ENCODE measurements at regions not wholly inside any gene's neighbourhood (a gene's known extent, or its start where the extent isn't known, plus 50 kb on each side); places are given as distances from the start of the nearest gene placed in this dataset.

DNA sequence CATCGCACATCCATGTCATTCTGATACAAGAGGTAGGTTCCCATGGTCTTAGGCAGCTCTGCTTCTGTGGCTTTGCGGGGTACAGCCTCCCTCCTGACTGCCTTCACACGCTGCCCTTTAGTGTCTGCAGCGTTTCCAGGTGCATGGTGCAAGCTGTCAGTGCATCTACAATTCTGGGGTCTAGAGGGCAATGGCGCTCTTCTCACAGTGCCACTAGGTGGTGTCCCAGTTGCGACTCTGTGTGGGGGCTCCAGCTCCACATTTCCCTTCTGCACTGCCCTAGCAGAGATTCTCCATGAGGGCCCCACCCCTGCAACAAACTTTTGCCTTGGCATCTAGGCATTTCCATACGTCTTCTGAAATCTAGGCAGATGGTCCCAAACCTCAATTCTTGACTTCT is 138.2 kb upstream of the BRINP3 start:
- DNase-seq: no peak
- TF ChIP-seq, protein P1, sequence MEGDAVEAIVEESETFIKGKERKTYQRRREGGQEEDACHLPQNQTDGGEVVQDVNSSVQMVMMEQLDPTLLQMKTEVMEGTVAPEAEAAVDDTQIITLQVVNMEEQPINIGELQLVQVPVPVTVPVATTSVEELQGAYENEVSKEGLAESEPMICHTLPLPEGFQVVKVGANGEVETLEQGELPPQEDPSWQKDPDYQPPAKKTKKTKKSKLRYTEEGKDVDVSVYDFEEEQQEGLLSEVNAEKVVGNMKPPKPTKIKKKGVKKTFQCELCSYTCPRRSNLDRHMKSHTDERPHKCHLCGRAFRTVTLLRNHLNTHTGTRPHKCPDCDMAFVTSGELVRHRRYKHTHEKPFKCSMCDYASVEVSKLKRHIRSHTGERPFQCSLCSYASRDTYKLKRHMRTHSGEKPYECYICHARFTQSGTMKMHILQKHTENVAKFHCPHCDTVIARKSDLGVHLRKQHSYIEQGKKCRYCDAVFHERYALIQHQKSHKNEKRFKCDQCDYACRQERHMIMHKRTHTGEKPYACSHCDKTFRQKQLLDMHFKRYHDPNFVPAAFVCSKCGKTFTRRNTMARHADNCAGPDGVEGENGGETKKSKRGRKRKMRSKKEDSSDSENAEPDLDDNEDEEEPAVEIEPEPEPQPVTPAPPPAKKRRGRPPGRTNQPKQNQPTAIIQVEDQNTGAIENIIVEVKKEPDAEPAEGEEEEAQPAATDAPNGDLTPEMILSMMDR (IDR thresholded peaks at IDR 0.05): no peak
- TF ChIP-seq POLR2A (IDR thresholded peaks at IDR 0.05): no peak
- 62% methylated on average over 5 of the region's 7 CpGs for WGBS (ENCODE audit: insufficient coverage, low coverage, low lambda C conversion rate, missing lambda C conversion rate)
- no peaks in the 10 kb centered on the region for H3K9me3 ChIP-seq
- no peaks in the 10 kb centered on the region for H3K36me3 ChIP-seq
- ATAC-seq: no peak
- no peak overlapping the region for H3K27ac ChIP-seq
- no peaks in the 10 kb centered on the region for H3K27me3 ChIP-seq
- no peaks in the 10 kb centered on the region for H3K4me1 ChIP-seq
- intact Hi-C loops (cut with DNase I): no loop called here
- no peak overlapping the region for H3K4me3 ChIP-seq

DNA sequence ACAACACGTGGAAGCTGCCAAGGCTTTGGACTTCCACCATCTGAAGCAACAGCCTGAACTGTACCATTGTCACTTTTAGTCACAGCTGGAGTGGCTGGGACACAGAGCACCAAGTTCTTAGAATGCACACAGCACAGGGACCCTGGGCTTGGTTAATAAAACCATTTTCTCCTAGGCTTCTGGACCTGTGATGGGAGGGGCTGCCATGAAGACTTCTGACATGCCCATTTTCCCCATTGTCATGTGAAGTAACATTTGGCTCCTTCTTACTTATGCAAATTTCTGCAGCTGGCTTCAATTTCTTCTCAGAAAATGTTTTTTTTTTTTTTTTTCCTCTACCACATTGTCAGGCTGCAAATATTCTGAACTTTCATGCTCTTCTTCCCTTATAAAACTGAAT is 138.6 kb upstream of the BRINP3 start:
- intact Hi-C loops (cut with DNase I): no loop called here

DNA sequence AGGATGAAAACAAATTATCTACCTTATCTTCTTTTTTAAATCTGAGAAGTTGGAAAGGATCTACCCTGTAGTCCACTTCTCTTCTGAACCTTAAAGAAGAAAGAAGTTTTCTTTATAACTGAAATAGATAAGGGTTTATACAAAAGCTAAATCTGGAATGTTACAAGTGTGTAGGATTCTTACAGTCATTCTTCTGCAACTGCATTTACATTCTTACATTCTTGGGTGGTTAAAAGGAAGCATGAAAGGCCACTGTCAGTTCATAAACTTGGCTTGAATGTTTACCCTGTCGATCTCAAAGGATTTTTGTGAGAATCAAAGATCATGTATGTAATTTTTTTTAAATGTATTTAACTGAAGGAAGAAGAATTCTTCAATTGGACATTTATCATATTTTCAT is 142.1 kb upstream of the BRINP3 start:
- no peak overlapping the region for H3K27ac ChIP-seq
- no peak for DNase-seq
- WGBS (ENCODE audit: insufficient coverage, low coverage, low lambda C conversion rate, missing lambda C conversion rate): 50% methylated on average over 1 of the region's 1 CpG
- no peaks in the 10 kb centered on the region for H3K9me3 ChIP-seq
- H3K4me3 ChIP-seq: no peak overlapping the region
- no peaks in the 10 kb centered on the region for H3K4me1 ChIP-seq
- TF ChIP-seq POLR2A (IDR thresholded peaks at IDR 0.05): no peak
- TF ChIP-seq, protein P1 (IDR thresholded peaks at IDR 0.05): no peak
- H3K36me3 ChIP-seq: no peaks in the 10 kb centered on the region
- no peaks in the 10 kb centered on the region for H3K27me3 ChIP-seq
- ATAC-seq: no peak
- intact Hi-C loops (cut with DNase I): no loop called here

More for the DNA sequence above, 138.6 kb upstream of the BRINP3 start:
- Histone ChIP-seq H3K27ac (no peak overlapping the region), H3K9me3 (no peaks in the 10 kb centered on the region), H3K27me3 (no peaks in the 10 kb centered on the region), H3K36me3 (no peaks in the 10 kb centered on the region), H3K4me3 (no peak overlapping the region), H3K4me1 (no peaks in the 10 kb centered on the region)
- TF ChIP-seq, protein P1 (IDR thresholded peaks at IDR 0.05): no peak
- TF ChIP-seq POLR2A (IDR thresholded peaks at IDR 0.05): no peak
- DNase-seq (no peak), ATAC-seq (no peak)
- WGBS (ENCODE audit: insufficient coverage, low coverage, low lambda C conversion rate, missing lambda C conversion rate): 56% methylated on average over 1 of the region's 1 CpG

DNA sequence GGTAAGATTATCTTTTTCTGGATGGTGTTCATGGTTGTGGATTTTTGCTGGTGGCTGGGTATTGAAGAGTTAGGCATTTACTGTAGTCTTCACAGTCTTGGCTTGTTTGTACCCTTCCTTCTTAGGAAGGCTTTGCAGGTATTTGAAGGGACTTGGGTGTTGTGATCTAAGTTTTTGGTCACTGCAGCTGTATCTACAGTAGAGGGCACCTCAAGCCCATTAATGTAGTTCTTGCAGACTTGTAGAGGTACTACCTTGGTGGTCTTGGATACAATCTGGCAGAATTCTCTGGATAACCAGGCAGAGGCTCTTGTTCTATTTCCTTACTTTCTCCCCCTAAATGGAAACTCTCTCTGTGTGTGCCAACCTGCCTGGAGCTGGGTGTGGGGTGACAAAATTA is 155.8 kb upstream of the BRINP3 start:
- no peak for DNase-seq
- Histone ChIP-seq H3K9me3 (no peaks in the 10 kb centered on the region), H3K4me3 (no peak overlapping the region), H3K27me3 (no peaks in the 10 kb centered on the region), H3K36me3 (no peaks in the 10 kb centered on the region), H3K27ac (no peak overlapping the region), H3K4me1 (no peaks in the 10 kb centered on the region)
- no peak for ATAC-seq
- TF ChIP-seq, protein P1 (IDR thresholded peaks at IDR 0.05): no peak
- no peak for TF ChIP-seq POLR2A (IDR thresholded peaks at IDR 0.05)
- intact Hi-C loops (cut with DNase I): no loop called here

DNA sequence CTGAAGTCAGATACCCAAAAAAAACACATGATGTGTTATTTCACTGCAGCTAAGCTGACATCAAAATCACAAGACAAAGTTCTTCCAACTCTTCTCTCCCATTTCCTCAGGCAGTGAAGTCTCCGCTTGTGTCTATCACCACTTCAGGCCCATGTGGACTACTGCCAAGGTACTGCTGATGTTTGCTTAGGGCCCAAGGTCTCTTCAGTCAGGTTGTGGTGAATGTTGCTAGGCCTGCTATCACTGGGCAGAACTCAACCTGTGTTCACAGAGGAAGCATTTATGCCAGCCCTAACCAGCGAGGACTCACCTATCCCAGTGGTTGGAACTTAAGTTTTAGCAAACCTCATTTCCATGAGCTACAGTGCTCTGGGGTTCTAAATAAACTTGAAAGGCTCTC is 156.5 kb upstream of the BRINP3 start:
- DNase-seq: no peak
- no peak for TF ChIP-seq POLR2A (IDR thresholded peaks at IDR 0.05)
- TF ChIP-seq, protein P1 (IDR thresholded peaks at IDR 0.05): no peak
- no peaks in the 10 kb centered on the region for H3K36me3 ChIP-seq
- H3K27ac ChIP-seq: no peak overlapping the region
- no peaks in the 10 kb centered on the region for H3K4me1 ChIP-seq
- ATAC-seq: no peak
- intact Hi-C loops (cut with DNase I): no loop called here
- 60% methylated on average over 2 of the region's 2 CpGs for WGBS (ENCODE audit: insufficient coverage, low coverage, low lambda C conversion rate, missing lambda C conversion rate)
- no peaks in the 10 kb centered on the region for H3K27me3 ChIP-seq
- H3K4me3 ChIP-seq: no peak overlapping the region
- H3K9me3 ChIP-seq: no peaks in the 10 kb centered on the region
